HL-60 (cell line): ENCODE measurements at regions not wholly inside any gene's neighbourhood (a gene's known extent, or its start where the extent isn't known, plus 50 kb on each side); places are given as distances from the start of the nearest gene placed in this dataset.
"Not testable (repeated sequence)": the region's sequence is repeated elsewhere in the genome, so short reads cannot be mapped to it uniquely, and the experiment has no call there.

Source experiments
- DNase-seq, 2 experiments: peaks; one replicate each; pipeline ENCODE4 v3.0.0-alpha.2; 2010 to 2020; ENCODE audit warnings: low read depth in 1 of 2, low spot score in 1 of 2
- H3K27ac ChIP-seq: fragments of 250-450 bp; sonication (Bioruptor Pico); replicated peaks from 2 replicates; pipeline ENCODE4 v1.5.1; 2020; ENCODE audit warnings: mild to moderate bottlenecking, moderate library complexity
- H3K27me3 ChIP-seq: fragments of 250-450 bp; sonication (Bioruptor Pico); 2 replicates; pipeline ENCODE4 v1.5.1; 2021; ENCODE audit warnings: mild to moderate bottlenecking, moderate library complexity; ENCODE audit not compliant: insufficient read depth, poor library complexity, severe bottlenecking
- H3K4me3 ChIP-seq: replicated peaks from 2 replicates; pipeline ENCODE4 v1.5.1; 2011; ENCODE audit warnings: mild to moderate bottlenecking, control low read depth, low read length; ENCODE audit not compliant: insufficient read depth
- GABPA ChIP-seq: IDR thresholded peaks from 2 replicates; pipeline ENCODE4 v1.6.1; 2012; ENCODE audit warnings: low read depth
- POLR2AphosphoS5 ChIP-seq: IDR thresholded peaks from 2 replicates; pipeline ENCODE4 v1.6.1; 2012; ENCODE audit warnings: low read depth
- SPI1 ChIP-seq: IDR thresholded peaks from 2 replicates; pipeline ENCODE4 v1.6.1; 2012; ENCODE audit warnings: low read depth, mild to moderate bottlenecking, borderline replicate concordance
- TF ChIP-seq, protein P1 (sequence below): IDR thresholded peaks from one replicate; pipeline ENCODE4 v1.5.1; 2011; ENCODE audit warnings: low read length, control low read depth, inconsistent platforms; ENCODE audit not compliant: insufficient read depth
- TF ChIP-seq, protein P2 (sequence below): IDR thresholded peaks from 2 replicates; pipeline ENCODE4 v1.6.1; 2012; ENCODE audit warnings: low read depth; ENCODE audit not compliant: insufficient replicate concordance

DNA sequence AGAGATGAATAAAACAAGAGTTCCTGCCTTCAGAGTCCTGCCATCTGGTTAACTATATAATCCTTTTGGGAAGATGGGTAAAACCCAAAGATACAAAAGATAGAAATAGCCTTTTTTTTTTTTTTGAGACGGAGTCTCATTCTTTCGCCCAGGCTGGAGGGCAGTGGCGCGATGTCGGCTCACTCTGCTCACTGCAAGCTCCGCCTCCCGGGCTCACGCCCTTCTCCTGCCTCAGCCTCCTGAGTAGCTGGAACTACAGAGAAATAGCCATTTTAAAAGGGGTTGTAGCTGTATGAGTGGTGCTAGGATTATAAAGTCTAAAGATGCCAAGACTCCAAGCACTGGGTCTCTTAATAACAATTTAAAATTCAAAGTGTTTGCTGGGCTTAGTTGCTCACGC, 97.2 kb downstream of the KDR start:
- Histone ChIP-seq H3K4me3 (no peak overlapping the region), H3K27ac (no peak overlapping the region), H3K27me3 (no peaks in the 10 kb centered on the region)
- no peak for DNase-seq
- TF ChIP-seq SPI1 = no peak
- TF ChIP-seq, protein P1, sequence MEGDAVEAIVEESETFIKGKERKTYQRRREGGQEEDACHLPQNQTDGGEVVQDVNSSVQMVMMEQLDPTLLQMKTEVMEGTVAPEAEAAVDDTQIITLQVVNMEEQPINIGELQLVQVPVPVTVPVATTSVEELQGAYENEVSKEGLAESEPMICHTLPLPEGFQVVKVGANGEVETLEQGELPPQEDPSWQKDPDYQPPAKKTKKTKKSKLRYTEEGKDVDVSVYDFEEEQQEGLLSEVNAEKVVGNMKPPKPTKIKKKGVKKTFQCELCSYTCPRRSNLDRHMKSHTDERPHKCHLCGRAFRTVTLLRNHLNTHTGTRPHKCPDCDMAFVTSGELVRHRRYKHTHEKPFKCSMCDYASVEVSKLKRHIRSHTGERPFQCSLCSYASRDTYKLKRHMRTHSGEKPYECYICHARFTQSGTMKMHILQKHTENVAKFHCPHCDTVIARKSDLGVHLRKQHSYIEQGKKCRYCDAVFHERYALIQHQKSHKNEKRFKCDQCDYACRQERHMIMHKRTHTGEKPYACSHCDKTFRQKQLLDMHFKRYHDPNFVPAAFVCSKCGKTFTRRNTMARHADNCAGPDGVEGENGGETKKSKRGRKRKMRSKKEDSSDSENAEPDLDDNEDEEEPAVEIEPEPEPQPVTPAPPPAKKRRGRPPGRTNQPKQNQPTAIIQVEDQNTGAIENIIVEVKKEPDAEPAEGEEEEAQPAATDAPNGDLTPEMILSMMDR = no peak
- TF ChIP-seq GABPA = no peak
- no peak for TF ChIP-seq POLR2AphosphoS5

DNA sequence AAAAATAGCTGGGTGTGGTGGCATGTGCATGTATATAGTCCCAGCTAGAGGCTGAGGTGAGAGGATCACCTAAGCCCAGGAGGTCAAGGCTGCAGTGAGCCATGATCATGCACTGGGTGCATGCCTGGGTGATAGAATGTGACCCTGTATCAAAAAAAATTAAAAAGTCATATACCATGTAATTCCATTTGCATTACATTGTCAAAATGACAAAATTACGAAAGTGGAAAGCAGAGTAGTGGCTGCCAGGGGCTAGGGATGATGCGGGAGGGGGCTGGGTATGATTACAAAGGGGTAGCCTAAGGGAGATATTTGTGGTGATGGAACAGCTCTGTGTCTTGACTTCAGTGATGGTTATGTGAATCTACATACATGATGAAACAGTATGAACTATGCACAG, 97.8 kb downstream of the KDR start:
- Histone ChIP-seq H3K4me3 (no peak overlapping the region), H3K27ac (no peak overlapping the region), H3K27me3 (no peaks in the 10 kb centered on the region)
- DNase-seq = no peak
- no peak for TF ChIP-seq POLR2AphosphoS5
- TF ChIP-seq SPI1 = no peak
- TF ChIP-seq, protein P1 = no peak

DNA sequence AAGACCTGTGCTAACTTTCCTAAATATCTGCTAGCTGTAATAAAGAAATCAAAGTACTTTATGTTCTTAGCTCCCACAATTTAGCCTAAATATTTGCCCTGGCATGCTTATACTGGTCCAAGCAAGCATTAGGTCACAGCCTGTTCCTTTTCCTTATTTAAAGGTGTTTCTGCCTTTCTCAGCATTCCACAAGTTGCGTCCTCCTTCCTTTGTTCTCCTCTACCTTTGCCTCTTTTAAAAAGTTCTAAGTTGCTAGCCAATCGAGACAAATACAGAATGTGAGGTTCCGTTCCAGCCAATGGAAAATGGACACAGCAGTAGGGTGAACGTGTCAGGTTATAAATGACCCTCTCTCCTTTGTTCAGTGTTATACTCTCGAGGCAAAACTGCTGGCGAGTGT, 99.9 kb downstream of the KDR start:
- H3K27ac ChIP-seq, DNase-seq, H3K4me3 ChIP-seq, H3K27me3 ChIP-seq: not testable (repeated sequence)

DNA sequence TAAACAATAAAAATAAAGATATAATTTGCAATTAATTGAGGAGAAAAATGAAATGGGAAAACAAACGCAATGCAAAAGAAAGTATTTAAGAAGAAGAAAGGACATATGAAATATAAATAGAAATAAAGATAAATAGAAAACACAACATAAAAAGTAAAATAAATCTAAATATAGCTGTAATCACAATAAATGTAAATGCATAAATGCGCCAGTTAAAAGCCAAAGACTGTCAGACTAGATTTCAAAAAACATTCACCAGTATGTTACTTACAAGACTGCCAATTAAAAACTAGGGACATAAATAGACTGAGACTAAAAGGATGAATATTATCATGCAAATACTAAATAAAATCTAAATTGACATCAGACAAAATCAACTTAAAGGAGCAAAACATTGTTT, 102.4 kb downstream of the KDR start:
- H3K27me3 ChIP-seq = no peaks in the 10 kb centered on the region
- DNase-seq = no peak
- no peak for TF ChIP-seq POLR2AphosphoS5
- TF ChIP-seq, protein P1 = no peak
- no peak for TF ChIP-seq SPI1
- TF ChIP-seq, protein P2, sequence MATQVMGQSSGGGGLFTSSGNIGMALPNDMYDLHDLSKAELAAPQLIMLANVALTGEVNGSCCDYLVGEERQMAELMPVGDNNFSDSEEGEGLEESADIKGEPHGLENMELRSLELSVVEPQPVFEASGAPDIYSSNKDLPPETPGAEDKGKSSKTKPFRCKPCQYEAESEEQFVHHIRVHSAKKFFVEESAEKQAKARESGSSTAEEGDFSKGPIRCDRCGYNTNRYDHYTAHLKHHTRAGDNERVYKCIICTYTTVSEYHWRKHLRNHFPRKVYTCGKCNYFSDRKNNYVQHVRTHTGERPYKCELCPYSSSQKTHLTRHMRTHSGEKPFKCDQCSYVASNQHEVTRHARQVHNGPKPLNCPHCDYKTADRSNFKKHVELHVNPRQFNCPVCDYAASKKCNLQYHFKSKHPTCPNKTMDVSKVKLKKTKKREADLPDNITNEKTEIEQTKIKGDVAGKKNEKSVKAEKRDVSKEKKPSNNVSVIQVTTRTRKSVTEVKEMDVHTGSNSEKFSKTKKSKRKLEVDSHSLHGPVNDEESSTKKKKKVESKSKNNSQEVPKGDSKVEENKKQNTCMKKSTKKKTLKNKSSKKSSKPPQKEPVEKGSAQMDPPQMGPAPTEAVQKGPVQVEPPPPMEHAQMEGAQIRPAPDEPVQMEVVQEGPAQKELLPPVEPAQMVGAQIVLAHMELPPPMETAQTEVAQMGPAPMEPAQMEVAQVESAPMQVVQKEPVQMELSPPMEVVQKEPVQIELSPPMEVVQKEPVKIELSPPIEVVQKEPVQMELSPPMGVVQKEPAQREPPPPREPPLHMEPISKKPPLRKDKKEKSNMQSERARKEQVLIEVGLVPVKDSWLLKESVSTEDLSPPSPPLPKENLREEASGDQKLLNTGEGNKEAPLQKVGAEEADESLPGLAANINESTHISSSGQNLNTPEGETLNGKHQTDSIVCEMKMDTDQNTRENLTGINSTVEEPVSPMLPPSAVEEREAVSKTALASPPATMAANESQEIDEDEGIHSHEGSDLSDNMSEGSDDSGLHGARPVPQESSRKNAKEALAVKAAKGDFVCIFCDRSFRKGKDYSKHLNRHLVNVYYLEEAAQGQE = no peak
- no peak for TF ChIP-seq GABPA
- no peak overlapping the region for H3K27ac ChIP-seq
- H3K4me3 ChIP-seq = no peak overlapping the region

DNA sequence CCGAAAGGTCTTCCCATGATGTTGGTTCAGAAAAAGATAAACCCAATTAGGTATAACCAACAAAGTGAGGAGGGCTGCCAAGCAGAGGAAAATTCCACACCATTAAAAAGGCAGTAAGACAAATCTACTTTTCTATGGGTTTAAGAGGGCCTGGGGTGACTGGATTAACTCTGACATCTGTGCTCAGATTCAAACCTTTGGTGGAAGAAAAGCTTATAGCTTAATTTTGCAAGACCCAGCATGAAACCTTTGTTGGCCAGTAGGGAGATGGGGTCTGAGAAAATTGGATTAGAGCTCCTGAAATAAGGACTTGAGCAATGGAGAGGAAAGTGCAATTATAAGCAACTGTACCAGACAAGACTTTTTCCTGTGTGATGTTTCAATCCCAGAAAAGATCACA, 104.2 kb downstream of the KDR start:
- no peaks in the 10 kb centered on the region for H3K27me3 ChIP-seq
- H3K4me3 ChIP-seq = no peak overlapping the region
- no peak for TF ChIP-seq GABPA
- TF ChIP-seq, protein P2 = no peak
- no peak for TF ChIP-seq POLR2AphosphoS5
- no peak for TF ChIP-seq SPI1
- TF ChIP-seq, protein P1 = no peak
- no peak overlapping the region for H3K27ac ChIP-seq
- DNase-seq = no peak
